Thyroid gland (tissue), 4 donors: ENCODE measurements at regions not wholly inside any gene's neighbourhood (a gene's known extent, or its start where the extent isn't known, plus 50 kb on each side); places are given as distances from the start of the nearest gene placed in this dataset.
A peak's percentile ranks its signal among the peaks of the same experiment; 100 is the strongest.

Experiments used
- DNase-seq, 2 donors: peaks; one replicate each; pipeline ENCODE4 v3.0.0-alpha.2; 2019
- H3K27ac ChIP-seq, 3 donors: fragments of 200-600 bp; sonication (generic); 1 replicate in 2 of 3; 2 replicates in 1 of 3; pipeline ENCODE4 v1.5.1; 2016 to 2019; ENCODE audit warnings: mild to moderate bottlenecking in 1 of 3, moderate library complexity in 1 of 3
- H3K27me3 ChIP-seq: fragments of 200-600 bp; sonication (generic); one replicate; pipeline ENCODE4 v1.5.1; 2019
- H3K36me3 ChIP-seq, 2 donors: fragments of 200-600 bp; sonication (generic); one replicate each; pipeline ENCODE4 v1.5.1; 2016 to 2019
- H3K4me1 ChIP-seq, 2 donors: fragments of 200-600 bp; sonication (generic); one replicate each; pipeline ENCODE4 v1.5.1; 2017 to 2019
- H3K4me3 ChIP-seq, 3 donors: fragments of 200-600 bp; sonication (generic); replicated peaks in 1 of 3; 1 replicate in 2 of 3; 2 replicates in 1 of 3; pipeline ENCODE4 v1.5.1; 2016; ENCODE audit warnings: mild to moderate bottlenecking in 1 of 3
- H3K9me3 ChIP-seq: fragments of 200-600 bp; sonication (generic); one replicate; pipeline ENCODE4 v1.5.1; 2017
- CTCF ChIP-seq, 6 experiments: fragments of 200-600 bp in 3 of 6; fragments of 450-650 bp in 3 of 6; sonication (generic) in 3 of 6; IDR thresholded peaks; one replicate each; pipeline ENCODE4 v1.5.1; 2016 to 2019; ENCODE audit warnings: antibody characterized with exemption in 6 of 6, mild to moderate bottlenecking in 2 of 6, inconsistent platforms in 1 of 6, moderate library complexity in 1 of 6
- POLR2A ChIP-seq, 2 donors: fragments of 450-650 bp; IDR thresholded peaks; one replicate each; pipeline ENCODE4 v1.6.1; 2017; ENCODE audit warnings: antibody characterized with exemption in 2 of 2, mild to moderate bottlenecking in 2 of 2, moderate library complexity in 1 of 2
- WGBS, 2 donors: methylation state at CpG; one replicate each; pipeline ENCODE4 v1.1.5; 2017; 5-methylcytosine and 5-hydroxymethylcytosine counted together
- intact Hi-C: fragments of 100-400 bp; cut with DNase I; formaldehyde crosslinking; loops from one replicate; pipeline ENCODE4 v1.15.1; 2023

GRCh38 chr1:91172541-91172940, 150.7 kb upstream of the ZNF644 start:
- intact Hi-C loops = no loop called here
- no peaks in the 10 kb centered on the region for H3K27me3 ChIP-seq
- no peaks in the 10 kb centered on the region for H3K9me3 ChIP-seq
- no peak for DNase-seq
- TF ChIP-seq POLR2A (IDR thresholded peaks at IDR 0.05) (no peak), CTCF (IDR thresholded peaks at IDR 0.05) (no peak)
- no peaks in the 10 kb centered on the region for H3K36me3 ChIP-seq
- H3K4me1 ChIP-seq = no peaks in the 10 kb centered on the region
- no peak overlapping the region for H3K27ac ChIP-seq
- H3K4me3 ChIP-seq = no peak overlapping the region
- WGBS, 2 donors = 78 to 84% methylated on average over 2 of the region's 2 CpGs

DNA sequence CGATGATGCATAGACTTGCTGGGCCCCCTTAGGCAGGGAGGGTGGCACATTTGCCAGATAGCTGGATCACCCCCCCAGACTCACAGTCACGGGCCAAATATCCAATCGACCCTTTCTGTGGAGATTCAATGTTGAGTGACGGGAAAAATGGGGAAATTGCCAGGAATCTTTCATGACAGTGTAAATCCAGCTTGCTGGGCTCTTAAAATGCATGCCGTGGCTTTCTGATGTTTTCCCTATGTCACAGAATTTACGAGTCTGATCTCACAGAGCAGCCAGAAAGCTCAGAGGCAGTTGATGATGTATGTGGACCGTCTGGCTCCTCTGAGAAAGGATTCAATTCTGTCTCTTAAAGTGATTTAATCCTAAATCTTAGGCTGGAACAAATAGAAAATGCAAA, 150.1 kb upstream of the ZNF644 start:
- TF ChIP-seq CTCF (IDR thresholded peaks at IDR 0.05) = no peak
- intact Hi-C loops = no loop called here
- H3K4me3 ChIP-seq = no peak overlapping the region
- no peaks in the 10 kb centered on the region for H3K27me3 ChIP-seq
- H3K9me3 ChIP-seq = no peaks in the 10 kb centered on the region
- 67 to 70% methylated on average over 7 of the region's 7 CpGs for WGBS, 2 donors
- no peak overlapping the region for H3K27ac ChIP-seq
- H3K36me3 ChIP-seq = no peaks in the 10 kb centered on the region
- no peak for DNase-seq
- H3K4me1 ChIP-seq = no peaks in the 10 kb centered on the region

GRCh38 chr1:91170571-91170970, 148.7 kb upstream of the ZNF644 start:
- H3K27me3 ChIP-seq = no peaks in the 10 kb centered on the region
- H3K36me3 ChIP-seq = no peaks in the 10 kb centered on the region
- H3K4me1 ChIP-seq = no peaks in the 10 kb centered on the region
- TF ChIP-seq CTCF (IDR thresholded peaks at IDR 0.05) (no peak), POLR2A (IDR thresholded peaks at IDR 0.05) (no peak)
- no peak for DNase-seq
- no peaks in the 10 kb centered on the region for H3K9me3 ChIP-seq
- H3K4me3 ChIP-seq = no peak overlapping the region
- intact Hi-C loops = no loop called here
- no peak overlapping the region for H3K27ac ChIP-seq
- 59 to 63% methylated on average over 4 of the region's 4 CpGs for WGBS, 2 donors

GRCh38 chr1:91166106-91166712, 144.4 kb upstream of the ZNF644 start:
- peak; percentile 57 to 64 for DNase-seq

More at GRCh38 chr1:91166106-91166712, 144.4 kb upstream of the ZNF644 start:
- peaks cover 0 to 16% of the 10 kb centered on the region in 2 donors for H3K4me1 ChIP-seq
- no peaks in the 10 kb centered on the region for H3K9me3 ChIP-seq
- TF ChIP-seq POLR2A (IDR thresholded peaks at IDR 0.05) (no peak), CTCF (IDR thresholded peaks at IDR 0.05) (peak; percentile 49 to 82 (median 68))
- no peaks in the 10 kb centered on the region for H3K36me3 ChIP-seq
- no peak overlapping the region for H3K27ac ChIP-seq
- 14 to 16% methylated on average over 6 of the region's 6 CpGs for WGBS, 2 donors
- intact Hi-C loops = loop anchor here (10.0 kb wide), 1 partner anchor 441 kb away; no protein-coding TSS in a partner anchor
- H3K4me3 ChIP-seq = no peak overlapping the region
- H3K27me3 ChIP-seq = no peaks in the 10 kb centered on the region
